HUES48 (cell line): ENCODE measurements at regions not wholly inside any gene's neighbourhood (a gene's known extent, or its start where the extent isn't known, plus 50 kb on each side); places are given as distances from the start of the nearest gene placed in this dataset.
A peak's percentile ranks its signal among the peaks of the same experiment; 100 is the strongest.
"Not testable (repeated sequence)": the region's sequence is repeated elsewhere in the genome, so short reads cannot be mapped to it uniquely, and the experiment has no call there.

Source experiments
- H3K27ac ChIP-seq: one replicate; pipeline ENCODE4 v1.7.0; 2013; ENCODE audit warnings: low read depth, low read length, inconsistent platforms
- H3K27me3 ChIP-seq: 2 replicates; pipeline ENCODE4 v1.6.1; 2013; ENCODE audit warnings: mild to moderate bottlenecking, low read length; ENCODE audit not compliant: control insufficient read depth, insufficient read depth
- H3K36me3 ChIP-seq: 2 replicates; pipeline ENCODE4 v1.6.1; 2013; ENCODE audit warnings: low read length; ENCODE audit not compliant: control insufficient read depth, insufficient read depth
- H3K4me1 ChIP-seq: 2 replicates; pipeline ENCODE4 v1.6.1; 2013; ENCODE audit warnings: mild to moderate bottlenecking, low read length; ENCODE audit not compliant: control insufficient read depth, insufficient read depth
- H3K4me3 ChIP-seq: 2 replicates; pipeline ENCODE4 v1.5.1; 2013; ENCODE audit warnings: mild to moderate bottlenecking, low read depth, low read length
- H3K9ac ChIP-seq: 2 replicates; pipeline ENCODE4 v1.6.1; 2013; ENCODE audit warnings: mild to moderate bottlenecking, low read depth, low read length, moderate library complexity
- H3K9me3 ChIP-seq: 2 replicates; pipeline ENCODE4 v1.6.1; 2013; ENCODE audit warnings: low read length; ENCODE audit not compliant: control insufficient read depth, insufficient read depth

- H3K36me3 ChIP-seq: no peaks in the 10 kb centered on the region
- no peaks in the 10 kb centered on the region for H3K27me3 ChIP-seq
- H3K27ac ChIP-seq: no peak overlapping the region
- H3K9ac ChIP-seq: no peak overlapping the region
- no peaks in the 10 kb centered on the region for H3K4me1 ChIP-seq
- peaks cover 6% of the 10 kb centered on the region for H3K9me3 ChIP-seq
- H3K4me3 ChIP-seq: no peak overlapping the region
Observed at GRCh38 chr15:62275831-62276230, 110.7 kb upstream of the C2CD4B start.

DNA sequence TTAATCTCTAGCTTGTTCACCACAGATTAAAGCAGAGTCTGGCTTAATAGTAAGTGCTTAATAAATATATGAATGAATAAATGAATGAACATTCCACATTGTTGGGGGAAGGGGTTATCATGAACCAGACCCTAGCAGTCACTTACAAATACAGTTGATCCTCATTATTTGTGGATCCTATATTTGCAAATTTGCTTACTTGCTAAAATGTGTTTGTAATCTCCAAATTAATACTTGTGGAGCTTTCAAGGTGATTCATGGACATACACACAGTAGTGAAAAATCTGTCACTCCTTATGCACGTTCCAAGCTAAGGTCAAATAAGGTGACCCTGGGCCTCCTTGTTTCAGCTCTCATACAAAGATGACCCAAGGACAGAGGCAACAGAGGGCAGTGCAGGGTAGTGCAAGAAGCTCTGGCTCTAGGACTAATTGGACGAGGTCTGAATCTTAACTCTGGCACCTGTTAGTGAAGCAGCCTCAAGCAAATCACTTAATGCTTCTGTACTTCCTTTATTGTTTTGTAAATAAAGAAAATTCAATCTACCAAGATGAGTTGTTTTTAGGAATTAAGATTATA, 112.8 kb upstream of the C2CD4B start:
- no peaks in the 10 kb centered on the region for H3K4me1 ChIP-seq
- H3K27me3 ChIP-seq: no peaks in the 10 kb centered on the region
- H3K27ac ChIP-seq: no peak overlapping the region
- no peak overlapping the region for H3K4me3 ChIP-seq
- no peaks in the 10 kb centered on the region for H3K36me3 ChIP-seq
- no peaks in the 10 kb centered on the region for H3K9me3 ChIP-seq
- H3K9ac ChIP-seq: no peak overlapping the region

DNA sequence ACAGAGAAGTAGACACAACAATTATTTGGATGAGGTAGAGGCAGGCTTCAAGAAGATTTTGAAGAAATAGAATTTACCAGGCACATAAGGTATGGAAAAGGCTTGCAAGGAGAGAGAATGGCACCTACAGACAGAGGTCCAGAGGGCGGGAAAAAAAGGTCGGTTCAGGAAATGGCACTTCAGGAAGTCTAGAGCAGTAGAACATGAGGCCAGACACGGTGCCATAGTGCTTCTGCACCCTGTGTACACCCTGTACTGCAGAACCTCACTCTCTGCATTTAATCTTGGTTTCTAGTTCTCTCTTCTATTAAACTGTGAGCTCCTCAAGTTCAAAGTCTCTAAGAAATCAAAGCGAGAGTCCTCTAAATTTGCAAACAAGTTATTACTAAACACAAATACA, 113.4 kb upstream of the C2CD4B start:
- H3K4me3 ChIP-seq: no peak overlapping the region
- H3K36me3 ChIP-seq: no peaks in the 10 kb centered on the region
- H3K9ac ChIP-seq: no peak overlapping the region
- H3K27me3 ChIP-seq: no peaks in the 10 kb centered on the region
- no peaks in the 10 kb centered on the region for H3K9me3 ChIP-seq
- H3K4me1 ChIP-seq: no peaks in the 10 kb centered on the region
- no peak overlapping the region for H3K27ac ChIP-seq

GRCh38 chr15:62279041-62279440, 114.0 kb upstream of the C2CD4B start:
- no peaks in the 10 kb centered on the region for H3K9me3 ChIP-seq
- H3K4me3 ChIP-seq: no peak overlapping the region
- H3K27me3 ChIP-seq: no peaks in the 10 kb centered on the region
- H3K27ac ChIP-seq: no peak overlapping the region
- no peaks in the 10 kb centered on the region for H3K4me1 ChIP-seq
- H3K9ac ChIP-seq: no peak overlapping the region
- H3K36me3 ChIP-seq: no peaks in the 10 kb centered on the region

DNA sequence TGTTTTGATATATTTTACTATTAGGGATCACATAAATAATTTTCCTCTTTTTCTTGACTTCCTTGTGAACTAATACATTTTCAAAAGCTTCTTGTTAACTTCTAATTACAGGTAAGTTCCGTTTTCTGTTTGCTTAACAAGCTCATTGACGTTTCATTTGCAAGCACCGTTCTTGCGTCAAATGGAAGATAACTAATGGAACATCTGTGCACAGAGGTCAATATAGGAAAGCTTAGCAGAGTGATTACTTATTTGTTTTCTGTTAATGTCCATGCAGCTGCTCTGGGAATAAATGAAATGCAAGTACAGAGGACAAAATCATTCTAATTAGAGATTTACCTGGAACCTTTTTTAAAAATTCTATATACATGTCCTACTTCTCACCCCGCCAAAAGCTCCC, 115.5 kb upstream of the C2CD4B start:
- no peak overlapping the region for H3K9ac ChIP-seq
- H3K4me1 ChIP-seq: 0 out of 2 replicates have a peak, but pooled peaks cover 4% of the 10 kb centered on the region
- no peaks in the 10 kb centered on the region for H3K9me3 ChIP-seq
- no peaks in the 10 kb centered on the region for H3K27me3 ChIP-seq
- H3K27ac ChIP-seq: no peak overlapping the region
- H3K36me3 ChIP-seq: no peaks in the 10 kb centered on the region
- no peak overlapping the region for H3K4me3 ChIP-seq

DNA sequence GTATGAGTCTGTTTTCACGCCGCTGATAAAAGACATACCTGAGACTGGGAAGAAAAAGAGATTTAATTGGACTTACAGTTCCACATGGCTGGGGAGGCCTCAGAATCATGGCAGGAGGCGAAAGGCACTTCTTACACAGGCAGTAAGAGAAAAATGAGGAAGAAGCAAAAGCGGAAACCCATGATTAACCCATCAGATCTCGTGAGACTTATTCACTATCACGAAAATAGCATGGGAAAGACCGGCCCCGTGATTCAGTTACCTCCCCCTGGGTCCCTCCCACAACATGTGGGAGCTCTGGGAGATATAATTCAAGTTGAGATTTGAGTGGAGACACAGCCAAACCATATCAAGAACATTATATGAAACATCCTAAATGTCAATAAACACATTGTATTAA, 116.7 kb upstream of the C2CD4B start:
- not testable (repeated sequence) for H3K36me3 ChIP-seq, H3K9me3 ChIP-seq, H3K4me1 ChIP-seq, H3K4me3 ChIP-seq, H3K27me3 ChIP-seq, H3K27ac ChIP-seq, H3K9ac ChIP-seq

- Histone ChIP-seq H3K4me1 (peaks cover 16% of the 10 kb centered on the region), H3K27me3 (no peaks in the 10 kb centered on the region), H3K9ac (no peak overlapping the region), H3K27ac (no peak overlapping the region), H3K36me3 (no peaks in the 10 kb centered on the region), H3K4me3 (no peak overlapping the region), H3K9me3 (no peaks in the 10 kb centered on the region)
Observed at GRCh38 chr15:62287066-62287857, 122.2 kb upstream of the C2CD4B start.

GRCh38 chr15:62288361-62289017, 123.4 kb upstream of the C2CD4B start:
- Histone ChIP-seq H3K27me3 (no peaks in the 10 kb centered on the region), H3K36me3 (no peaks in the 10 kb centered on the region)

GRCh38 chr15:62291262-62291661, 126.2 kb upstream of the C2CD4B start:
- no peak overlapping the region for H3K27ac ChIP-seq
- peaks cover 29% of the 10 kb centered on the region for H3K4me1 ChIP-seq
- no peaks in the 10 kb centered on the region for H3K9me3 ChIP-seq
- H3K4me3 ChIP-seq: no peak overlapping the region
- no peak overlapping the region for H3K9ac ChIP-seq
- no peaks in the 10 kb centered on the region for H3K27me3 ChIP-seq
- H3K36me3 ChIP-seq: no peaks in the 10 kb centered on the region

More at GRCh38 chr15:62288361-62289017, 123.4 kb upstream of the C2CD4B start:
- Histone ChIP-seq H3K4me3 (no peak overlapping the region), H3K4me1 (peaks cover 16% of the 10 kb centered on the region), H3K9me3 (no peaks in the 10 kb centered on the region), H3K9ac (no peak overlapping the region), H3K27ac (no peak overlapping the region)

- no peak overlapping the region for H3K4me3 ChIP-seq
- no peak overlapping the region; the same call in 1 of the 2 replicates for H3K9ac ChIP-seq
- H3K4me1 ChIP-seq: peaks cover 28% of the 10 kb centered on the region
- no peaks in the 10 kb centered on the region for H3K36me3 ChIP-seq
- no peaks in the 10 kb centered on the region for H3K9me3 ChIP-seq
- H3K27me3 ChIP-seq: no peaks in the 10 kb centered on the region
- H3K27ac ChIP-seq: peak overlapping the region; percentile 57
Observed at GRCh38 chr15:62296756-62297507, 131.8 kb upstream of the C2CD4B start.
